ENCODE measurements at regions not wholly inside any gene's neighbourhood (a gene's known extent, or its start where the extent isn't known, plus 50 kb on each side); places are given as distances from the start of the nearest gene placed in this dataset.

- no peak for DNase-seq (ENCODE audit: low read depth in 2 of 2)
These were observed 193.0 kb upstream of the THSD7B start for GRCh38 chr2:136572335-136572734.

- DNase-seq (ENCODE audit: low read depth in 2 of 2), result no peak
These were observed 208.1 kb upstream of the THSD7B start for GRCh38 chr2:136557203-136557602.

GRCh38 chr2:136550181-136550580 lies 215.2 kb upstream of the THSD7B start:
- no peak for DNase-seq (ENCODE audit: low read depth in 2 of 2)

GRCh38 chr2:136539355-136539754 lies 226.0 kb upstream of the THSD7B start:
- no peak for DNase-seq (ENCODE audit: low read depth in 2 of 2)

- DNase-seq (ENCODE audit: low read depth in 2 of 2), result no peak
These were observed 226.9 kb upstream of the THSD7B start for GRCh38 chr2:136538489-136538888.

DNA sequence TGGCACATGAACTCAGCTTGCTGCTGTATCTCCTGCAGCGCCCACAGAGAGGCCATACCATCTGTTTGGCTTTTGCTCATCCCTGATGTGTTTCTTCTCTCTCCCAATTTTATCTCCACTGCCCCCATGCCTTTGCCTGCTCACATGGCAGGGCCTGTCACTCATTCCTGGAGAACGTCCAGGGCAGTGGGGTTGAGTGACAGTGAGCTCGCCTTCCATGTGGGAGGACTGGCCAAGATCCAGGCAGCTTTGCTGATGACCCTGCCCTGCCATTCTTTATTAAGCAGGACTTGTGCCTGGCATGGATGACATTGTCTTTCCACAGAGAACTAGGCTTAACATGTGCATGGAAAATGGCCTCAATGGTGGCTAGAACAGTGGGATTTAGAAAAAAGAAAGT lies 230.5 kb upstream of the THSD7B start:
- no peak for DNase-seq (ENCODE audit: low read depth in 2 of 2)

- DNase-seq (ENCODE audit: low read depth in 2 of 2), result no peak
These were observed 233.2 kb upstream of the THSD7B start for GRCh38 chr2:136532171-136532570.

DNA sequence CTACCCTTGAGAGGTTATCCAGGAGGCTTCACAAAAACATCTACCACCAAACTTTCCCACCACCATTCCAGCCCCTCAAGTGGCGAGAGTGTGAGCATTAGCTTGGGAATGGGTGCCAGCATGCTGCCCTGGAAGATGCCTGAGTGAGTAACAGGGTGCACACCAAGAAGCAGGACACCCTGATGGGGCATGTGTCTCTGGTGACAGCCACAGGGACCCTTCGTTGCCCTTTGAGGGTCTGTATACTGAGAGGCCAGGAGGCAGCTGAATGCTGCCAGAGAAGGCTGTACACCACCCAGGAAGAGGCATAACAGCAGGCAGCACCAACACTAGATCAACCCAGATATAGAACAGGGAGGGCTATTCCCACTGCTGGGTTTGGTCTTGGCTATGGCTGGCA lies 233.6 kb upstream of the THSD7B start:
- no peak for DNase-seq (ENCODE audit: low read depth in 2 of 2)

- DNase-seq (ENCODE audit: low read depth in 2 of 2), result no peak
These were observed 235.2 kb upstream of the THSD7B start for GRCh38 chr2:136530146-136530545.

DNA sequence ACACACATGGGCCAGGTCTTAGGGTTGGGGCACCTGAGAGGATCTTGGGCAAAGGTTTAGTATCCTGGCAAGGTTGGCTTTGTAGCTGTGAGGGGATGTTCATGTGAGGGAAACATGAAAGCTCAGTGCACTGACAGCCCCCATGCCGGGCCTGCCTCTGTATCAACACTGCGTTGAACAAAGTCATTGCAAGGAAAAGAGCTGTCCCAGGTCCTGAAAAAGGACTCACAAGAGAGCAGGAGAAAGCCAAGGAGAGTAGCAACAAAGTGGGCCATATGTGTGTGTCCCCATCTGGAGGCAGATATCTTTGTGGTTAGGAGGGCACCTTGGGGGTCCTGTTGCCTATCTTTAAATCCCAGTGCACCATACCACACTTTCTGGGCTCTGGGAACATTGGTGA lies 237.8 kb upstream of the THSD7B start:
- DNase-seq (ENCODE audit: low read depth in 2 of 2), result no peak

GRCh38 chr2:136522724-136523123 lies 242.6 kb upstream of the THSD7B start:
- DNase-seq (ENCODE audit: low read depth in 2 of 2), result no peak

GRCh38 chr2:136517716-136518115 lies 247.6 kb upstream of the THSD7B start:
- no peak for DNase-seq (ENCODE audit: low read depth in 2 of 2)

GRCh38 chr2:136510244-136510643 lies 255.1 kb upstream of the THSD7B start:
- DNase-seq (ENCODE audit: low read depth in 2 of 2), result no peak

DNA sequence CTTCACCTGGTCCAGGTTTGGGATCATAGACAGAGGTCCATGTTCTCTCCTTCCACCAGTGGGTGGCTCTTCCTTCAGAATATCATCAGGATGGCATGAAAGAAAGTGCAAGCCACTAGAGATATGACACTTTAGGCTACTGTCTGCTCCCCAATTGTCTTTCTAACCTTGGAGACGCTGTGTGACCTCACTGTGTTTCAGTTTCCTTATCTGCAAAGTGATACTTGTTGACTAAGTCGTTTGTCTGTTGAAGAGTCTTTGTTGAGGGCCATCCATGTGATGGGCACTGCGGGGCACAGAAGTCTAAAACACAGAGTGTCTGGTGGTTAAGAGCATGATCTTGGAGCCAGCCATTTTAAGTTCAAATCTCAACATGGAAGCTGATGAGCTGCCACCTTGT lies 259.9 kb upstream of the THSD7B start:
- no peak for DNase-seq (ENCODE audit: low read depth in 2 of 2)

- no peak for DNase-seq (ENCODE audit: low read depth in 2 of 2)
These were observed 262.7 kb upstream of the THSD7B start for GRCh38 chr2:136502660-136503059.

DNA sequence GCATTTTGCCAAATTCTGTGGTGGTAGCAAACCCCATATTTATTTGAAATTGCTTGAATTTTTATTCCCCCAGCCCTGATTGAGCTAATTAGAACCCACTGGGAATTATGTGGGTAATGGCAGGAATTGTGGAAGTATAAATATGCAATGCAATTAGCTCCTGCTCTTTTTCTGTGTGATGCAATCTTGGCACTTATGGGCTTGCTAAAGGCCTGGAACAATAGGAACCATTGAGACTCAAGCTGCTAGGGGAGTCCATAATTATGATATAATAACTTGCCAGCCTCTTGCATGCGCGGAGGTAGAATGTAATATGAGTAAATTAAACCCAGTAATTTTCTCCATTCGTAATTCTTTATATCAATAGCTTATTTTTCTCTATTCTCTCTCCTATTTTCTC lies 267.6 kb upstream of the THSD7B start:
- no peak for DNase-seq (ENCODE audit: low read depth in 2 of 2)

- DNase-seq (ENCODE audit: low read depth in 2 of 2), result no peak
These were observed 268.4 kb upstream of the THSD7B start for GRCh38 chr2:136496966-136497365.

DNA sequence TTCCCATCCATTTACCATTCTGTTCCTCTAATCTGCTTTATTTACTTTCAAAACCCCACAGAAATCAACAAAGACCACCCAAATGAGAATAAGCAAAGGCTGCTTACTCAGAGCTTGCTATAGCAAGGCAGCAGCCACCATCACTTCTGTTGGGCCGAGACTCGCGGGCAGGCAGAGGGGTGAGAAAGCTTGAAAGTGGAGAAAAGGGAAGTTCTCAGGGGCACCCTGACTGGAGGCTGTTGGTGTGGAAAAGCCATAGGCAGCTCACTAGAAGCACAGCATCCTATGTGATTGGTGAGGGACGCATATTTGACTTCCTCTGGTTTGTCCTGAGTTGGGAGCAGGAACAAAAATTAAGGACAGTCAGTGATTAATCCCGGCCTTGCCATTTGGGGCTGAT lies 269.7 kb upstream of the THSD7B start:
- DNase-seq (ENCODE audit: low read depth in 2 of 2), result no peak

DNA sequence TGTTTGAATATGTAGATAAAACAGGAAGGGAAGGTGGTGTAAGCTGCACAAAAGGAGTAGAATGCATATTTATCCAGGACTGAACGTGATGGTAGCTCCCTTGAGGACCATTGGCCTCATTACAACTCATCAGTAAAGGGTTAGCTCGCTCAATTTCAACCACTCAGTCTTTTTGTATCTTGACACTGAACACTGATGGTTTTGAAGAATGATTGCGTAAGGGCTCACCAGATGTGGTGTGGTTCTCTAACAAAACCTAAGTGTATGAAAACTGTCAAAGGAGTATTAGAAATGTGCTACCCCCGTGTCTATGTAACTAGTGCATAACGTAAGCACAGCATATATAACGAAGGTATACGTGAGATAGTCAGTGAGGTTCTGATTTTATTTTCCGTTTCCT lies 272.4 kb upstream of the THSD7B start:
- DNase-seq (ENCODE audit: low read depth in 2 of 2), result no peak

DNA sequence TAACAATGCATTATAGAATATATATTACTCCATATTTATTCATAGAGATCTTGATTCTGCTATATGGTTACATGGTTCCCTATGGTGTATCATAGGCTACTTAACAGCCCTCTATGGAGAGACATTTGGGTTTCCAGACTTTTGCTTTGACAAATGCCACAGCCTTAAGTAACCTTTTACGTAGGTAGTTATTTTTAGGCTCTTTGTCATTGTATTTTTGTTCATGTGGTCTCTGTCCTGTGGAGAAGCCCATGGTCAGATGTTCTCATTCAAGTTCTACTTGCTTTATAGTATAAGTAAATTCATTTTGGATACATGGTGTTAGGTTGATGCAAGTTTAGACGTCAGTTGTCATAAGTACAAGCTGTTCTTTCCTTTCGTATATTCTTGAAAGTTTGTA lies 275.2 kb upstream of the THSD7B start:
- DNase-seq (ENCODE audit: low read depth in 2 of 2), result no peak

- DNase-seq (ENCODE audit: low read depth in 2 of 2), result no peak
These were observed 277.9 kb upstream of the THSD7B start for GRCh38 chr2:136487421-136487820.

DNA sequence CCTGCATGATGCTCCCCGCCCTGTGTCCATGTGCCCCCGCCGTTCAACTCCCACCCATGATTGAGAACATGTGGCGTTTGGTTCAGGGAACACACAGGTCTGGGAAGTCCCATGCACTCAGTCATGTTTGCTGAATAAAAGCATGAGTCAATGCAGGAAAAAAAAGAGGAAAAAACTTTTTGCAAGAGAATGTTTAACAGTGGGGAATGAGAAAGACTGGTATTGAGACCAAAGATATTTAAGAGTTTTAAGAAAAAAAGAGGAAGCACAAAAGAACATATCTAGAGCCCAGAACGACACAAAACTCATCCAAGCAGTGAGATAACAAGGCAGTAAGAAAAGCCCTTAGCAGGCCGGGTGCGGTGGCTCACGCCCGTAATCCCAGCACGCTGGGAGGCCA lies 279.2 kb upstream of the THSD7B start:
- DNase-seq (ENCODE audit: low read depth in 2 of 2), result no peak

DNA sequence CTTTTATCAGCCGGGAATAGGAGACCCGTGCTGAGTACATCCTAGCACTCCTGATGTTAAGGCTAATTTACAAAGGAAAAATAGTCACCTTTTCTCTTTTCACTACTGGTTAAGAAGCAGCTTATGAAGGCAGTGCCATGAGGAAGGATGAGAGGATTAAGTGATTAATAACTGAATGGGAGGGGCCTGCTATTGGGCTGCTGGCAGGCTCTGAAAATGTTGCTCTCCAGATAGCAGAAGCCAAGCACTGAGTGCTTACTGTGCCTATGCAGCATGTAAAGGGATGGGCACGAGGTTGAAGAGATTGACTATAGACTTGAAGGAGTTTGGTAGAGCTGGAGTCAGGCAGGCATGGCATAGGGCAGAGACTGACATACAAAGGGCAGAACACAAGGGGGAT lies 282.4 kb upstream of the THSD7B start:
- DNase-seq (ENCODE audit: low read depth in 2 of 2), result no peak

GRCh38 chr2:136482006-136482405 lies 283.3 kb upstream of the THSD7B start:
- DNase-seq (ENCODE audit: low read depth in 2 of 2), result no peak

DNA sequence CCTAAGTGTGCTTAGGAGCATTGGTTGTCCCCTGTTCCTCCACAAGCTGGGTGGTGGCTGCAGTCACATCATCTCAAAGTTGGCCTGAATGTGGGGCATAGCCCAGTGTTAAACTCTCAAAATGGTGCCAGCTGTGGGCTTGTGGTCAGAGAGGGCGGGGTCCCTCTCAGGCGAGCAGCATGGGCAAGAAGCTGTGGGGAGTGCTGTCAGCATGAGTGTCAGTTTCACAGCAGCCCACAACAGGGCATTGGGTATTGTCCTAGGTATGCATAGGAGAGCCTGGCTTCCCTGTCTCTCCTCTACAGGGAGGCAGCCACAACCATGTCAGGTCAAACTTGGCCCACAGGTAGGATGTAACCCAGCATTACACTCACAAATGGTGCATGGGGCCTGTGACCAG lies 285.6 kb upstream of the THSD7B start:
- no peak for DNase-seq (ENCODE audit: low read depth in 2 of 2)

Data from stimulated activated CD8-positive, alpha-beta memory T cell treated with anti-CD3 and anti-CD28 coated beads, Interleukin-2, amount 100 ng/mL, for 1 hour (primary cell).